GM19397 (cell line): ENCODE measurements at regions not wholly inside any gene's neighbourhood (a gene's known extent, or its start where the extent isn't known, plus 50 kb on each side); places are given as distances from the start of the nearest gene placed in this dataset.
"Not testable (repeated sequence)": the region's sequence is repeated elsewhere in the genome, so short reads cannot be mapped to it uniquely, and the experiment has no call there.

ENCODE experiments used
- ATAC-seq: cut with Tn5 transposase; IDR thresholded peaks from one replicate; pipeline ENCODE4 v1.9.1; 2021; ENCODE audit warnings: mild to moderate bottlenecking, moderate library complexity; ENCODE audit not compliant: unreplicated experiment

- no peak for ATAC-seq
Observed at GRCh38 chr15:81830520-81830919, 215.3 kb downstream of the MEX3B start.

GRCh38 chr15:81829918-81830317 lies 215.9 kb downstream of the MEX3B start:
- no peak for ATAC-seq

- no peak for ATAC-seq
Observed at GRCh38 chr15:81828135-81828534, 217.7 kb downstream of the MEX3B start.

- no peak for ATAC-seq
Observed at GRCh38 chr15:81825136-81825535, 220.7 kb downstream of the MEX3B start.

GRCh38 chr15:81822587-81822986 lies 223.2 kb downstream of the MEX3B start:
- not testable (repeated sequence) for ATAC-seq

GRCh38 chr15:81819924-81820635 lies 225.7 kb downstream of the MEX3B start:
- ATAC-seq, result no peak

GRCh38 chr15:81814882-81815455 lies 230.8 kb downstream of the MEX3B start:
- no peak for ATAC-seq

- no peak for ATAC-seq
Observed at GRCh38 chr15:81813215-81813614, 232.6 kb downstream of the MEX3B start.

- no peak for ATAC-seq
Observed at GRCh38 chr15:81812456-81812855, 233.4 kb downstream of the MEX3B start.

GRCh38 chr15:81811736-81812135 lies 234.1 kb downstream of the MEX3B start:
- ATAC-seq, result no peak

GRCh38 chr15:81809543-81809942 lies 236.3 kb downstream of the MEX3B start:
- ATAC-seq, result no peak

- no peak for ATAC-seq
Observed at GRCh38 chr15:81807806-81808205, 238.0 kb downstream of the MEX3B start.

GRCh38 chr15:81807186-81807585 lies 238.6 kb downstream of the MEX3B start:
- no peak for ATAC-seq

- no peak for ATAC-seq
Observed at GRCh38 chr15:81795899-81796298, 249.9 kb downstream of the MEX3B start.

- ATAC-seq, result no peak
Observed at GRCh38 chr15:81792646-81793045, 253.2 kb downstream of the MEX3B start.

GRCh38 chr15:81791322-81791721 lies 254.5 kb downstream of the MEX3B start:
- ATAC-seq, result not testable (repeated sequence)

- no peak for ATAC-seq
Observed at GRCh38 chr15:81789403-81789802, 256.4 kb downstream of the MEX3B start.

- ATAC-seq, result no peak
Observed at GRCh38 chr15:81786776-81787175, 259.0 kb downstream of the MEX3B start.

GRCh38 chr15:81785679-81786078 lies 260.1 kb downstream of the MEX3B start:
- no peak for ATAC-seq

GRCh38 chr15:81785181-81785580 lies 260.6 kb downstream of the MEX3B start:
- ATAC-seq, result no peak

- no peak for ATAC-seq
Observed at GRCh38 chr15:81784751-81785150, 261.1 kb downstream of the MEX3B start.

- ATAC-seq, result no peak
Observed at GRCh38 chr15:81783586-81783985, 262.2 kb downstream of the MEX3B start.

- no peak for ATAC-seq
Observed at GRCh38 chr15:81783076-81783475, 262.7 kb downstream of the MEX3B start.
